Ishikawa (cell line): ENCODE measurements at regions not wholly inside any gene's neighbourhood (a gene's known extent, or its start where the extent isn't known, plus 50 kb on each side); places are given as distances from the start of the nearest gene placed in this dataset.

Experiments used
- CEBPB ChIP-seq: IDR thresholded peaks from 2 replicates; pipeline ENCODE4 v1.6.1; 2012
- CREB1 ChIP-seq: IDR thresholded peaks from 2 replicates; pipeline ENCODE4 v1.6.1; 2012; ENCODE audit warnings: low read depth
- EGR1 ChIP-seq: IDR thresholded peaks from 2 replicates; pipeline ENCODE4 v1.6.1; 2012
- EP300 ChIP-seq: IDR thresholded peaks from 2 replicates; pipeline ENCODE4 v1.6.1; 2012; ENCODE audit warnings: borderline replicate concordance
- FOXM1 ChIP-seq: IDR thresholded peaks from 2 replicates; pipeline ENCODE4 v1.6.1; 2012; ENCODE audit warnings: low read depth, borderline replicate concordance
- MAX ChIP-seq: IDR thresholded peaks from 2 replicates; pipeline ENCODE4 v1.6.1; 2012
- NFIC ChIP-seq: IDR thresholded peaks from 2 replicates; pipeline ENCODE4 v1.6.1; 2012
- RAD21 ChIP-seq: IDR thresholded peaks from 2 replicates; pipeline ENCODE4 v1.6.1; 2012; ENCODE audit warnings: low read depth
- REST ChIP-seq: IDR thresholded peaks from 2 replicates; pipeline ENCODE4 v1.6.1; 2012; ENCODE audit warnings: low read depth, mild to moderate bottlenecking
- TAF1 ChIP-seq: IDR thresholded peaks from 2 replicates; pipeline ENCODE4 v1.6.1; 2012; ENCODE audit warnings: low read depth, mild to moderate bottlenecking
- TCF12 ChIP-seq: IDR thresholded peaks from 2 replicates; pipeline ENCODE4 v1.6.1; 2012; ENCODE audit warnings: low read depth
- TEAD4 ChIP-seq: IDR thresholded peaks from 2 replicates; pipeline ENCODE4 v1.6.1; 2012
- USF1 ChIP-seq: IDR thresholded peaks from 2 replicates; pipeline ENCODE4 v1.6.1; 2012
- YY1 ChIP-seq: IDR thresholded peaks from 2 replicates; pipeline ENCODE4 v1.6.1; 2012; ENCODE audit warnings: low read depth
- ZBTB7A ChIP-seq: IDR thresholded peaks from 2 replicates; pipeline ENCODE4 v1.6.1; 2012; ENCODE audit warnings: low read depth

- TF ChIP-seq RAD21 (no peak), USF1 (no peak), CREB1 (no peak), TAF1 (no peak), FOXM1 (no peak), REST (no peak), ZBTB7A (no peak), NFIC (no peak)
These were observed 1416.3 kb downstream of the MAT2B start for GRCh38 chr5:164921722-164922121.

- no peak for TF ChIP-seq ZBTB7A
These were observed 1428.6 kb downstream of the MAT2B start for GRCh38 chr5:164934039-164934438.

- no peak for TF ChIP-seq TAF1
- TF ChIP-seq CREB1: no peak
- no peak for TF ChIP-seq NFIC
- TF ChIP-seq ZBTB7A: no peak
- TF ChIP-seq EGR1: no peak
- TF ChIP-seq MAX: no peak
- TF ChIP-seq FOXM1: no peak
- TF ChIP-seq EP300: no peak
- TF ChIP-seq YY1: no peak
- TF ChIP-seq TCF12: no peak
- no peak for TF ChIP-seq RAD21
- TF ChIP-seq USF1: no peak
- TF ChIP-seq REST: no peak
- TF ChIP-seq TEAD4: no peak
- no peak for TF ChIP-seq CEBPB
These were observed 1429.1 kb downstream of the MAT2B start for GRCh38 chr5:164934561-164934960.

- no peak for TF ChIP-seq RAD21
- no peak for TF ChIP-seq TCF12
- TF ChIP-seq NFIC: no peak
- no peak for TF ChIP-seq EP300
- no peak for TF ChIP-seq TEAD4
- no peak for TF ChIP-seq EGR1
- no peak for TF ChIP-seq USF1
- no peak for TF ChIP-seq CEBPB
- TF ChIP-seq REST: no peak
- TF ChIP-seq ZBTB7A: no peak
- no peak for TF ChIP-seq CREB1
- TF ChIP-seq YY1: no peak
- TF ChIP-seq FOXM1: no peak
- no peak for TF ChIP-seq MAX
- no peak for TF ChIP-seq TAF1
These were observed 1435.7 kb downstream of the MAT2B start for GRCh38 chr5:164941132-164941531.

- TF ChIP-seq CEBPB (no peak), FOXM1 (no peak)
These were observed 1445.5 kb downstream of the MAT2B start for GRCh38 chr5:164950927-164951326.
